DMS 273 (cell line): ENCODE measurements at regions not wholly inside any gene's neighbourhood (a gene's known extent, or its start where the extent isn't known, plus 50 kb on each side); places are given as distances from the start of the nearest gene placed in this dataset.

ENCODE experiments used
- DNase-seq: peaks from one replicate; lab custom pipeline; 2025; ENCODE audit not compliant: unreplicated experiment; lab: John Stamatoyannopoulos, UW

DNA sequence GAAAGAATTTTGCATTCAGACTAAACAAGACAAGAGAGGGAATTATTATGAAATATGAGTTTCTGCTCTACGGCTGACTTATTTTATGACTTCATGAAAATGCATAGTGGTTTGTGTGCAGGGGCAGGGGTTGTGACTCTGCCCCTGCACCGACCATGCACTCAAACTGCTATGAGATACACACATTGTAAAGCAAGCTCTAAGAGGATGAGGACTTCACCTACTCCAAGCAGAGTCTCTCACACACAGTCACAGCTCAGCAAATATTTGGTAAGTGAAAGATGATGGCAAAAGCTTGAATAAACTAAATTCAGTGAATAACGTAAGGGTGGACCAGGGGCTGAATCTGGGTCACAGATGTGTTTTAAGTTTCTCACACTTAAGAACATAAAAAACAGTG lies 542.9 kb downstream of the PRELID2 start:
- DNase-seq = no peak

DNA sequence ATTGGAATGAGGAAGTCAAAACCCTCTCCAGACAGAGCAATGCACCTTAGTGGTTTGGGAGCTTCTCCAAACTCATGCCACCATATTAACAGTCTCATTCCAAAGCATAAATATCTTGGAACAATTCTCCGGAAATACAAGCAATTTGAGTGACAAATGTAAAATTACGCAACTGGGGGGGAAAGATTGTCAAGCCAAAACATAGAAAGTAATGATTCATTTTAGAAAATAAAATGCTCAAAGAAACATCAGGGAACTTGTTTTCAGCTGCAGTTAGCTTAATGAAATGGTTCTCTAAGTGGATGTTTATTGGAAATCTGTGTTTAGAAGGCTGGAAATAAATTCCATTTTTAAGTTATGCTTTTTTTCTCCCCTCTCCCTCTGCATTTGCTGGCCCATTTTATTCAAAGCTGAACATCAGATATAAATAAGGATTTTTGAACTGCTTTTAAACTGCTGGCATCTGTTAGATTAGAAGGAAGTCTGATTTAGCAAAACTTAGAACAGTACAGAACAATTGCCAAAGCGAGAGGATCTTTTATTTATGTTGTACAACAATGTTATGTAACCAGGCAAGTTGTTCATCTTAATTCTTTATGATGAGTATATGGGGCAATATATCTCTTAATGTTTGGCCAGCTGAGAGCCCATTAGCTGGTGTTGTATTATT lies 551.9 kb downstream of the PRELID2 start:
- no peak for DNase-seq

DNA sequence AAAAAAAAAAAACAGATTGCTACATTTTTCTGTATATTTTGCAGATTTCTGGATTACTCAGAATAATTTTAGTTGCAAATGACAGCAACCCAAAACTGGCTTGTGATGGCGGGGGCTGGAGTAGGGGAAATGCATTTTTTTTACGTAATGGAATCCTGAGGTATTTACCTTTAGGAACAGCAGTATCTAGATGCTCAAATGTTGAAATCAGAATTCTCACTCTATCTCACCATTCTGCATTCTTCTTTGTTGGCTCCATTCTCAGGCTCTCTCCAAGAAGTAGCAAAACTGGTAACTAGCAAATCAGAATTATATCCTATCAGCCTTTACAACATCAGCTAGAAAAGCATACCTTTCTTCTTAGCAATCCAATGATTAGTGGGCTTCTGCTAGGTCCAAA lies 554.3 kb downstream of the PRELID2 start:
- DNase-seq = no peak

DNA sequence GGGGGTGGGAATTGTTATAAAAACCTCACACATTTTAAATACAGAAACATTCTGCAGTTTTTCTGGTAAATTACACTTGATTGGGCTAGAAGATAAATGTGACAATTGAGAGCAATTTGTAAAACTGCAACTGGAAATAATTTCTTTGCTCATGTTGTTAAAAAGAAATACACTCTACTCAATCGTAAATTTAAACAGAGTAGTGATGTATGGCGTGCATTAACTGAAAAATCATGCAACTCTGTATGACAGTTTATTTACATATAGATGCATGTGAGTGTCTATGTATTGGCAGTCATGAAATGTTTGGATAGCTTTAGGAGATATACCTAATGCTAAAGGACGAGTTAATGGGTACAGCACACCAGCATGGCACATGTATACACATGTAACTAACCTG lies 554.9 kb downstream of the PRELID2 start:
- no peak for DNase-seq

DNA sequence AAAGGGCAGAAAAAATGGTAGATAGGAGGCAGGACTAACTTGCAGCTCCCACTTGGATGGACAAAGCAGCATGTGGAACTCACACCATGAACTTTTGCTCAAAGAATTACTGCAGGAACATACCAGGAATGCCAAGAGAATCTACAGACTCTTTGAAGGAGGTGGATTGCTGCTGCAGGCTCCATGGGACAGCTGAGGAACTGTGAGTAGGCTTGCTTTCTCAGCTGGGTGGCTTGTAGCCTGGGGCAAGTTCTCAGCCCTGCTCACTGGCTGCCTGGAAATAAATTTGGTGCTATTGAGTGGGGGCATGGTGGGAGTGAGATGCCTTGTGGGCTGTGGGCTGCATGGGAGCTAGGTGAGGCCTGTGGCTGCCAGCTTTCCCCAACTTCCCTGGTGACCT lies 574.5 kb downstream of the PRELID2 start:
- no peak for DNase-seq

DNA sequence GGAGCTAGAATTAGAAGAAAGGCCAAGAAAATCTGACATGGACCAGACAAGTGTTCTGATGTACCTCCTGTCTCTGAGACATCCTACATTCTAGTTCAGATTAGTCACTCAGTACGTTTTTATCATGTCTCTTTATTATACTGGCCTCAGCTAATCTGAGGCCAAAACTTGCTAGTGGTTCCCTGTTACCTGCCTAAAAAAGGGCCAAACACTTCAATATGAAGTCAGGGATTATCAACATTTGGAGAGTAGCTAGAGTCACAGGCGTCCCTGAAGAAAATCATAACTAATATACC lies 587.4 kb downstream of the PRELID2 start:
- DNase-seq = no peak

DNA sequence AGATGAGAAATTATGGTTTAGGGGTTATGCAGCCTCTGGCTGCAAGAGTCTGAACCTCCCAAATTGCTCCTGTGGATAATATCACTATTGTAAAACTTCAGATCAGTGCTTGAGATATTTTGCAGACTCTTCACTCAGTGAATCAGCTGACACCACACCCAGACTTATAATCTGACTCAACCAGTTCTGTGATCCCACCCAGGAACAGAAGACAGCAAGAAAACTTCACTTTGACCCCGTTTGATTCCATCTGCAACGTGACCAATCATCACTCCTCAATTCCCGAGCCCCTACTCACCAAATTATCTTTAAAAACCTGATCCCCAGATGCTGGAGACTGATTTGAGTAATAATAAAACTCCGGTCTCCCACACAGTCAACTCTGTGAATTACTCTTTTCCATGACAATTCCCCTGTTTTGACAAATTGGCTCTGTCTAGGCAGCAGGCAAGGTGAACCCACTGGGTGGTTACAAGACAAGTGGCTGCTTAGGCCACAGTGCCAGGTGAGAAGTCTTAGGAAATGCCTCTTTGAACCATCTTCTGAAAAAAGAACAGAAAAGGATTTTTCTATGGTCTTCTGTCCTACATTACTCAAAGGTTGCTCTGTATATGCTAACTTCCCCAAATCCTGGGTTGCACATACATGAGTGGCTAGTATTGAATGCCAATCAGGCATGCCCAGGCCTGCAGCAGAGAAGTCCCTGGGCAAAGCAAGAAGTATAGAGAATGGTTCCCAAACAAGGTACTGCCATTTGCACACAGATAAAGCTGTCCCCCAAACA lies 588.0 kb downstream of the PRELID2 start:
- no peak for DNase-seq

DNA sequence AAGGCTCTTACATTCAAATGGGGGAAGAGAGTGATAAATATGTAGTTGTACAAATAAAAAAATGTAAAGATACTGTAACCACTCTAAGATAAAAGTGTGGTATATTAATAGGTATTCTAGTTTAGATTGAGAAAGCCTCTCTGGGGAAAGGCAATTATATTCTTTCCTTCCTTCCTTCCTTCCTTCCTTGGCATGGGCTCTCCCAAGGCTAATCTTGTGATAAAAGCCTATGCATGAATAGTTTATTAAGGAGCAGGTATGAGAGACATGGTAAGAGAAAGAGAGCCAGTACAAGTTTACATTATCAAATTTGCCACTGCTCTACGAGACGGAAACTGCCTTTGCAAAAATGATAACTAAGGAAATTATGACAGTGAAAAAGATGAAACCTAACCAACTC lies 588.8 kb downstream of the PRELID2 start:
- DNase-seq = no peak

DNA sequence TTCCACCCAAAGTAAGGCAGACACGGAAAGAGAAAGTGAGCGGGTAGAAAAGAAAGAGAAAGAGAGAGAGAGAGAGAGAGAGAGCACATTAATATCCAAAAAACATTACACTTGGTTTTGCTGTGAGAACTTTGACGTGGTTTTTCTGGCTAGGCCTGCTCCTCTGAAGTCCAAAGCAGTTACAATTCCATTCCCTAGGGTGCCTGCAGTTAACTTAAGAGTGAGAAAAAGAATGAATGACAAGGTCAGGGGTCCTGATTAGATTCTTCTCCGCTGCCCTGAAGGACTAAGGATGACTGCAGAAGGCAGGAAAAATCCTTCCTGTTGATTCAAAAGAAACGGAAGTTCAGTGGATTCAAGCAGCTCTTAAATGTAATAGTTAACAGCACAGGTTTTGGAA lies 589.8 kb downstream of the PRELID2 start:
- DNase-seq = no peak

DNA sequence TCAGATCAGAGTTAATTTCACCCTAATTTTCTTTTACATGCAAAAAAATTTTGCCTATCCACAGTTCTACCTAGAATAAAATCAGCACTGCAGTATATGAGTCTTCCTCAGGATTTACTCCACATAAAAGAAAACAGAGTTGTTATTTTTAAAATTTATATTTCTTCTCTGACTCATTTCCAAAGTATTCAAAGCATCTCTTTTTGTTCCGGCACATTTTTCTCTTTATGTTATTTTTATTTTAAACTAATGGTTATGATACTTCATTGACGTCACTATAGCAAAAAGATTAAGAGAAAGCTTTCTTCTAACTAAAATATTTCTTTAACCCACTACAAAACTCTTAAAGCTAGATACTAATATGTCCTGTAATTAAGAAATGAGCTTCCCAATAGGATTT lies 590.4 kb downstream of the PRELID2 start:
- no peak for DNase-seq

DNA sequence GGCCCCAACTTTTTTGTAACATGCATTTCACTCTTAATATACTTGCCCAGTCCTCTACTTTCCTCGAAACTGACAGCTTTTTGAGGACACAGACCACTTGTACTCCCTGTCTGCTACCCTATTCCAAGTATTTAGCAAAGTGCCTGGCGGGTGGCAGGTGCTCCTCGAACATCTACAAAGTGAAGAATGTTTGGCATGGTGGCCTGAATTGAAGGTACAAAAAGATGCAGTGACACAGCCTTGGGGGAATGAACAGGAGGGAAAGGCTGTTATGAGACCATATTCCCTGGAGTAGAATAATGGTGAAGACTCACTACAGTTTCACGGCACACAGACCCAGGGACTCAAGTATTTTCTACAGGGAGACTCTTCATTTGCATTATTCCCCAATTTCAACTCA lies 590.9 kb downstream of the PRELID2 start:
- no peak for DNase-seq

DNA sequence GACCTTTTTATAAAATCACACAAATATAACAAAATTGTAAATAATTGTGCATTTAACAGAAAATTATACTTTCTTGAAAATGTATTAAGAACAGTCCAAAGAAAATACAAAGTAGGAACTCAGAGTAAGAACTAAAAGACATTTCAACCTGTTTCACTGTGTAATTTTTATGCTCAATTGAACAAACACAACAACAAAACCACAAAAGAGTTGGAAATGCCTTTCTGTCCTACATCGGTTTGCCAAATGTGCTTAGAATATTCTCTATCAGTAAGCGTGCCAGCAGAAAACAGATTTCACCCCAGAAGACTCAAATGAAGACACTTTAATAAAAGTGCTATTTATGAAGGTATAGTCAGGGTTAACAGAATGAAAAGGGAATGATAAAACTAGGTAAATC lies 592.1 kb downstream of the PRELID2 start:
- DNase-seq = no peak

DNA sequence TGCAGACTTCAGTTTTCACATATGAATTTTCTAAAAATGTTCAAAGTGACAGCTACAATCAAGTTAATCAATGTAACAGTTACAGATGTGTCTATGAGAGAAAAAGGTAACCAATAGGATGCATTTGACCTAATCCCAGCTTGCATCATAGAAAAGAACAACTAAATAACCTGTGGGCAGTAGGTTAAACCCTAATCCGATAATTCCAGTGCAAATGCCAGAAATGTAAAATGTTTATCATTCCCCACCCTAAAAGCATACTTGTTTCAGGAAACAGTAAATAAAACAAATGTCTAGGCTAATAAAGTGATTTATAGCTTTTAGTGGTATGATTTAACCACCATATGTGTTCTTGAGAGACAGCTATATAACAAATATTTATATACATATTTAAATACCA lies 592.6 kb downstream of the PRELID2 start:
- DNase-seq = no peak

DNA sequence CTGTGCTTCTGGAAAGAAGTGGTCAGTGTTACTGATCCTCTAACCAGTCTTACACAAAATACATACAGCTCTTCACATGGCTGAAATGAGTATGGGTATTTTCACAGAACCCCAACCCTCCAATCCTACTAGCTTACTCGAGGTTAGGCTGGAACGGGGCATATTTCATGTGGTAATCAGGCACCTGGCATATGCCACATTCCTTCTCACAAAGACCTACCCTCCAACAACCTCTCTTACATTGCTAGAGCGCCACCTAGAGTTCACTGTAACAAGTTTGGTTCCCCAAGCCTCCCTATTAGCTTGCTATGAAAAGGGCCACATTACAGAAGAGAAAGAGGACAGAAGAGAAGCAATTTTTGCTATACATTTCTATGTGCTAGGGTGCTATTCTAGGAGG lies 597.3 kb downstream of the PRELID2 start:
- peak; percentile 85 for DNase-seq

DNA sequence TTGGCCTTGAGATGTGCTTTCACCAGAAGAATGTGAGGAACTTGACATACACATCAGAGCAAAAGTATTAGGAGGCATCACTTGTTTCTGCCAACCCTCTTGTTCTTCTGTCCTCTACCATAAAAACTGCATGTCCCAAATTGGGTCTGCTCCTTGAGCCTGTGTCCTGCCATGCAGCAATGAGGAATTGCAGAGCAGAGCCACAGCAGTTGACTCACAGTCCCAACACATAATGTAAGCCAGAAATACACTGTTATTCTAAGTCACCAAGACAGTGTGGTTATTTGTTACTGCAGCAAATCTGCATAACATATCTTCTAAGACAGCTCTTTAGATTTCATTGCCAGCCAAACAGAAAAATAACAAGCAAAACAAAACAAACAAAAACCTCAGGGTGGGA lies 598.2 kb downstream of the PRELID2 start:
- no peak for DNase-seq

DNA sequence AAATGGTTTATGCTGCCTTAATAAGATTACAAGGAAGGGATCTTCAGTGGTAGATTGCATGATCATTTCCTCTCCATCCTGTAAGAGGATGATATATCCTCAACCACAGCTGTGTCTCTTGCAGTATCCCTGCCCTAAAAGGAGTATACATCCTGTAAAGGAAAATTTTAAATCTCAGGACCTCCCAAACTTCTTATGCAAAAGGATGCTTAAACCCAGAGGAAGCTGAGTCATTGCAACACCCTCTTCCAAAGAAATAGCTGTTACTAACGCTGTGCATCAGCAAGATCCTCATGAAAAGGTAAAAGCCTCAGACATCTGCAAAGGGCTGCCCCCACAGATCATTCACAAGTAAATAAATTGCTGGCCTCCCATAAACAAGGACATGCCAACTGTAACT lies 599.0 kb downstream of the PRELID2 start:
- no peak for DNase-seq

DNA sequence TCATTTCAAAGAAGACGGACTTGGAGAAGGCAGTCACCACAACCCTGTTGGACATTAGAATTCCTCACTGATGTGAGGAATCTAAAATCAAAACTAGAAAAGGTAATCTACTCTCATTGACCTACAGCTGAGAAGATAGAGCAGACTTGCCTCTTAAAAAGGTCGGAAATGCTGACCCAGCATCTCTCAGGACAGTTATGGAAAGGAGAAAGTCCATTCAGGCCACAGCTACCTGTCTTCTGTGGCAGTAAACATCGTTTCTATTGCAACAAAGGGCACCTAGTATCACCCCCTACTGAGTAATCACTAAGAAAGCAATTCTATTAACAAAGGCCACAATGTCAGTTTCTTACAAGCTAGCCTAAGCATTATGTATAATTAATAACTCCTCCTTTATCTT lies 601.7 kb downstream of the PRELID2 start:
- DNase-seq = no peak

DNA sequence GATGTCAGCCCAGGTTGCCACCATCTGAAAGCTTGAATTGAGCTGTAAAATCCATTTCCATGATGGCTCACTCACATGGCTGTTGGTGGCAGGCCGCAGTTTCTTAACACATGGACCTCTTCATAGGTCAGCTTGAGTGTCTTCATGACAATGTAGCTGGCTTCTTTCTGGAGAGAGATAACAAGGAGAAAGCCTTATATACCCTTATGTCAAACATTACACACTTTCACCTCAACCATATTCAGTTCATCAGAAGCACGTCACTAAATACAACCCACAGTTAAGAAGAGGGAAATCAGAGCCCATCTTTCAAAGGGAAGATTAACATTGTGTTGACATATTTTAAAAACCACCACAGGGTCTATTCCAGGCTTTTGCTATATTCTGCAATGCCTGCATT lies 604.4 kb downstream of the PRELID2 start:
- DNase-seq = no peak

DNA sequence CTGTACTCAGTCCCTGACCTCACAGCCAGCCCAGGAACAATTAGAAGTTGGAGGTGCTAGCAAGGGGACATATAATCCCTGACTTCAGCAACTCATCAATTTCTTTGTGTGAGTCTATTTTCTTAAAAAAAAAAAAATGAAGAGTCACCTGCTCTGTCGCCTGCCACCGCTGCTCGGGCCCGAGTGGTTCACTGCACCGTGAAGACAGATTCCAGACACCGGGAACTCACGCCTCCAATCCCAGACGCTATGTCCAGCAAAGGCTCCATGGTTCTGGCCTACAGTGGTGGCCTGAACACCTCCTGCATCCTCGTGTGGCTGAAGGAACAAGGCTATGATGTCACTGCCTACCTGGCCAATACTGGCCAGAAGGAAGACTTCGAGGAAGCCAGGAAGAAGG lies 606.6 kb downstream of the PRELID2 start:
- DNase-seq = no peak

DNA sequence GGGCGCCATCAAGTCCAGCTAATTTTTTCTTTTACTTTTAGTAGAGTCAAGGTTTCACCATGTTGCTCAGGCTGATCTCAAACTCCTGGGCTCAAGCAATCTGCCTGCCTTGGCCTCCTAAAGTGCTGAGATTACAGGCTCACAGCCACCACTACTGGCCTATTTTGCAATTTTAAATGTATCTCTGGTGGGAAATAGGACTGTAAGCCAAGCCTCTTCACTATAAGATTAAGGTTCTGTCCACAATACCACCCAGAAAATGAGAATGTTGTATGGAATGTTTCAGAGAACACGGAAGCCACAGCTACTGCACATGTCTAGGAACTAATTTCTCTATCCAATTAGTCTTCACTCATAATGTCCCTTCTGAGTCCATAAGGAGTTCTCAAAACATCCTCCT lies 607.3 kb downstream of the PRELID2 start:
- DNase-seq = no peak

DNA sequence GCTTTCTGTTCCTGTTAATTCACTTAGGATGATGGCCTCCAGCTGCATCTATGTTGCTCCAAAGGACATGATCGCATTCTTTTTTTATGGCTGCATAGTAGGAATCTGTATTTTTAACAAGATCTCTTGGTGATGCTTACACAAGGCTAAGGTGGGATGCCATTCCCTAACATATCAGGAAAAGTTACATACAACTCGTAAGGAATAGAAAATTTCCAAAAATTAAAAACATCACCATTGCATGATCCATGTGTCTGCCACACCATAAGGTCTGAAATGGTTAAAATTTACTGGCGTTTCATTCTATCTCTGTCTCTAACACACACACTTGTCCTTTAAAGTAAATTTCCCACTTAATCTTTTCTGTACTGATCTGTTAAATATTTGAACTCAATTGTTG lies 608.4 kb downstream of the PRELID2 start:
- no peak for DNase-seq

DNA sequence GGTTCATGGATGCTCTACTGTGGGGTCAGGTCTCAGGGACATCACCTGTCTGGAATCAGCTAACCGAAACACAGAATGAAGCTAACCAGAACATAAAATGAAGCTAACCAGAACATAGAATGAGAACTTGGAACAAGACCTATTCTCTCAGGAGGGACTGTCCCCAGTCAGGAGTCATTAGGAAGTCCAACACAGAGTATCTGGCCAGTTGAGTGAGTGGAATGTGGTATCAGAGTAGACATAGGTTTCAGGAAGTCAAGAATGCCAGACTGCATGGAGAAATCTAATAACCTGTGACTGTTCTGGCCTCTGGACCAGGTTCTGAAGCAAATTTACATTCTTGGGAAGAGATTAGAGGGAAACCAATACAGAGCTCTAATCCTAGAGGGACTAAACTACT lies 609.6 kb downstream of the PRELID2 start:
- no peak for DNase-seq

DNA sequence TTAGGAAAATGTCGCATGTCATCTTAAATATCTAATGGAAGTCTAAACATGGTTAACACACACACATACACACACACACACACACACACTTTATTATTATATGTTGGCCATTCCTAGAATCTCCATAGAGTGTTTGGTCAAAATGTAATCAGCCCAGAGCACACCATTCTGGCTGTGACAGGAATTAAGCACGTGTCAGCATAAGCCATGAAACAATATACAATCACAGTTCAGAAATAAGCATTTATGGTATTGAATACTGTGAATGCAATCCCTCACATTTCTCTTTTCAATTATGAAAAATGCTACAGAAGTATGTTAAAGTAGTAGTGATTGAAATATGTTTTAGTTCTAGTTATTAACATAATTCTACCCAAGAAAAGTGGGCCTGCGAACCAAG lies 611.6 kb downstream of the PRELID2 start:
- no peak for DNase-seq
